Breast epithelium (tissue), 4 donors: ENCODE measurements at regions not wholly inside any gene's neighbourhood (a gene's known extent, or its start where the extent isn't known, plus 50 kb on each side); places are given as distances from the start of the nearest gene placed in this dataset.

ENCODE experiments used
- DNase-seq, 2 donors: peaks; one replicate each; pipeline ENCODE4 v3.0.0-alpha.2; 2019; ENCODE audit warnings: low spot score in 2 of 2
- H3K27ac ChIP-seq, 2 donors: fragments of 200-600 bp; sonication (generic) in 1 of 2; one replicate each; pipeline ENCODE4 v1.5.1; 2016 to 2019; ENCODE audit warnings: mild to moderate bottlenecking in 1 of 2
- H3K27me3 ChIP-seq, 2 donors: fragments of 200-600 bp; sonication (generic) in 1 of 2; one replicate each; pipeline versions ENCODE4 v1.5.1 to v1.6.0; 2017 to 2019; ENCODE audit warnings: control low read depth in 1 of 2, mild to moderate bottlenecking in 1 of 2
- H3K36me3 ChIP-seq: fragments of 200-600 bp; one replicate; pipeline ENCODE4 v1.5.1; 2019
- H3K4me1 ChIP-seq, 2 donors: fragments of 200-600 bp; sonication (generic); one replicate each; pipeline ENCODE4 v1.5.1; 2016 to 2019; ENCODE audit warnings: control low read depth in 1 of 2
- H3K4me3 ChIP-seq, 3 donors: fragments of 200-600 bp; sonication (generic); 1 replicate in 2 of 3; 2 replicates in 1 of 3; pipeline ENCODE4 v1.5.1; 2016 to 2019; ENCODE audit warnings: mild to moderate bottlenecking in 3 of 3, moderate library complexity in 2 of 3
- H3K9me3 ChIP-seq, 2 donors: fragments of 200-600 bp; sonication (generic) in 1 of 2; one replicate each; pipeline ENCODE4 v1.5.1; 2016 to 2019; ENCODE audit warnings: control low read depth in 1 of 2
- CTCF ChIP-seq, 3 donors: fragments of 450-650 bp; IDR thresholded peaks; one replicate each; pipeline ENCODE4 v1.5.1; 2016 to 2017; ENCODE audit warnings: antibody characterized with exemption in 3 of 3, mild to moderate bottlenecking in 3 of 3, moderate library complexity in 3 of 3
- POLR2A ChIP-seq: fragments of 450-650 bp; IDR thresholded peaks from one replicate; pipeline ENCODE4 v1.6.1; 2016; ENCODE audit warnings: antibody characterized with exemption, mild to moderate bottlenecking, moderate library complexity
- POLR2AphosphoS5 ChIP-seq, 3 donors: sonication (generic); formaldehyde crosslinking; IDR thresholded peaks; one replicate each; pipeline ENCODE4 v1.6.1; 2017; ENCODE audit warnings: antibody characterized with exemption in 3 of 3
- intact Hi-C: fragments of 100-400 bp; cut with DNase I; formaldehyde crosslinking; loops from one replicate; pipeline ENCODE4 v1.15.1; 2023; ENCODE audit warnings: low total_unique reads

GRCh38 chr5:54602475-54602874 is 84.9 kb downstream of the SNX18 start:
- no peaks in the 10 kb centered on the region for H3K9me3 ChIP-seq
- no peaks in the 10 kb centered on the region for H3K27me3 ChIP-seq
- intact Hi-C loops, result no loop called here
- H3K36me3 ChIP-seq, result no peaks in the 10 kb centered on the region
- no peaks in the 10 kb centered on the region for H3K4me1 ChIP-seq
- no peak overlapping the region for H3K4me3 ChIP-seq
- TF ChIP-seq CTCF (IDR thresholded peaks at IDR 0.05) (no peak), POLR2AphosphoS5 (IDR thresholded peaks at IDR 0.05) (no peak), POLR2A (no peak)
- DNase-seq, result no peak
- peak overlapping the region; percentile 25 to 43 for H3K27ac ChIP-seq

GRCh38 chr5:54601411-54602230 is 84.1 kb downstream of the SNX18 start:
- H3K27ac ChIP-seq, result peak overlapping the region; percentile 43 to 46
- H3K4me1 ChIP-seq, result no peaks in the 10 kb centered on the region
- intact Hi-C loops, result no loop called here
- no peaks in the 10 kb centered on the region for H3K27me3 ChIP-seq
- TF ChIP-seq POLR2AphosphoS5 (IDR thresholded peaks at IDR 0.05), result no peak
- TF ChIP-seq CTCF (IDR thresholded peaks at IDR 0.05), result no peak
- H3K9me3 ChIP-seq, result no peaks in the 10 kb centered on the region
- no peak overlapping the region for H3K4me3 ChIP-seq
- peak in 1 of 2 donors; percentile 63 for DNase-seq
- H3K36me3 ChIP-seq, result no peaks in the 10 kb centered on the region
